ENCODE measurements at regions not wholly inside any gene's neighbourhood (a gene's known extent, or its start where the extent isn't known, plus 50 kb on each side); places are given as distances from the start of the nearest gene placed in this dataset.

DNA sequence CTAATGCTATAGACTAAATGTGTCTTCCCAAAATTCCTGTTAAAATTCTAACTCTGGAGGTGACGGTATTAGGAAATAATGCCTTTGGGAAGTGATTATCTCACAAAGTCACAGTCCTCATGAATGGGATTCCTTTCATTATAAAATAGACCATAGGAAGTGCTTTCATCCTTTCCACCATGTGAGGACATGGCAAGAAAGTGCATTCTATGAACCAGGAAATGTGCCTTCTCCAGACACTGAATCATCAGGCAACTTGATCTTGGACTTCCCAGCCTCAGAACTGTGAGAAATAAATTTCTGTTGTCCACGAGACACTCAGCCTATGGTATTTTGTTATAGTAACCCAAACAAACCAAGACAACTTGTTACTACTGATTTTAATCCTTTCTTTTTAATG lies 582.4 kb upstream of the C9orf72 start:
- Histone ChIP-seq H3K9me2 (ENCODE audit: insufficient read depth) (no peaks in the 10 kb centered on the region), H3K4me3 (replicated peaks in 1 of 2; ENCODE audit: low read depth in 1 of 2, low read length in 2 of 2) (no peak overlapping the region), H3K79me2 (ENCODE audit: insufficient read depth, low read length) (no peaks in the 10 kb centered on the region), H3K4me2 (ENCODE audit: low read length) (no peak overlapping the region), H3K36me3 (ENCODE audit: control insufficient read depth in 1 of 2, insufficient read depth in 2 of 2, low read length in 2 of 2) (no peaks in the 10 kb centered on the region), H3K9ac (ENCODE audit: low read length) (no peak overlapping the region), H4K20me1 (ENCODE audit: insufficient read depth) (no peaks in the 10 kb centered on the region), H3K27ac (ENCODE audit: low read depth, low read length) (no peak overlapping the region), H2AFZ (ENCODE audit: low read depth, low read length, poor library complexity, severe bottlenecking) (no peak overlapping the region), H3K27me3 (ENCODE audit: insufficient read depth, low read length) (no peaks in the 10 kb centered on the region), H3K4me1 (ENCODE audit: control insufficient read depth in 1 of 2, insufficient read depth in 2 of 2, low read length in 2 of 2) (no peaks in the 10 kb centered on the region), H3K9me3 (ENCODE audit: control insufficient read depth in 1 of 2, insufficient read depth in 1 of 2, low read depth in 1 of 2, low read length in 2 of 2) (0 out of 4 replicates have a peak, but pooled peaks cover 0 to 6% of the 10 kb centered on the region in 2 experiments)
- DNase-seq (ENCODE audit: low read depth, low spot score) (no peak), ATAC-seq (no peak)
- intact Hi-C loops (cut with micrococcal nuclease): no loop called here
- ChIA-PET CTCF (no interaction called here), RAD21 (ENCODE audit: low non-redundant PET in 1 of 2, low total read pairs in 2 of 2, uncharacterized antibody in 2 of 2, unreplicated experiment in 2 of 2) (no interaction called here), POLR2A (no interaction called here)
- TF ChIP-seq ZNF274 (IDR thresholded peaks at IDR 0.05; ENCODE audit: low read depth, low read length): no peak
- TF ChIP-seq CEBPB (IDR thresholded peaks at IDR 0.05; ENCODE audit: low read depth): no peak
- TF ChIP-seq FOSL1 (IDR thresholded peaks at IDR 0.05; ENCODE audit: low read depth): no peak
- no peak for TF ChIP-seq JUND (IDR thresholded peaks at IDR 0.05)
- no peak for TF ChIP-seq POLR2A (IDR thresholded peaks at IDR 0.05; ENCODE audit: borderline replicate concordance, extremely low read depth, insufficient read depth, insufficient read length)
- TF ChIP-seq, protein P1, sequence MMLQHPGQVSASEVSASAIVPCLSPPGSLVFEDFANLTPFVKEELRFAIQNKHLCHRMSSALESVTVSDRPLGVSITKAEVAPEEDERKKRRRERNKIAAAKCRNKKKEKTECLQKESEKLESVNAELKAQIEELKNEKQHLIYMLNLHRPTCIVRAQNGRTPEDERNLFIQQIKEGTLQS (IDR thresholded peaks at IDR 0.05): no peak
- TF ChIP-seq EZH2phosphoT487 (IDR thresholded peaks at IDR 0.05; ENCODE audit: borderline replicate concordance): no peak
- TF ChIP-seq ELF1 (IDR thresholded peaks at IDR 0.05; ENCODE audit: borderline replicate concordance, low read depth): no peak
- TF ChIP-seq, protein P2, sequence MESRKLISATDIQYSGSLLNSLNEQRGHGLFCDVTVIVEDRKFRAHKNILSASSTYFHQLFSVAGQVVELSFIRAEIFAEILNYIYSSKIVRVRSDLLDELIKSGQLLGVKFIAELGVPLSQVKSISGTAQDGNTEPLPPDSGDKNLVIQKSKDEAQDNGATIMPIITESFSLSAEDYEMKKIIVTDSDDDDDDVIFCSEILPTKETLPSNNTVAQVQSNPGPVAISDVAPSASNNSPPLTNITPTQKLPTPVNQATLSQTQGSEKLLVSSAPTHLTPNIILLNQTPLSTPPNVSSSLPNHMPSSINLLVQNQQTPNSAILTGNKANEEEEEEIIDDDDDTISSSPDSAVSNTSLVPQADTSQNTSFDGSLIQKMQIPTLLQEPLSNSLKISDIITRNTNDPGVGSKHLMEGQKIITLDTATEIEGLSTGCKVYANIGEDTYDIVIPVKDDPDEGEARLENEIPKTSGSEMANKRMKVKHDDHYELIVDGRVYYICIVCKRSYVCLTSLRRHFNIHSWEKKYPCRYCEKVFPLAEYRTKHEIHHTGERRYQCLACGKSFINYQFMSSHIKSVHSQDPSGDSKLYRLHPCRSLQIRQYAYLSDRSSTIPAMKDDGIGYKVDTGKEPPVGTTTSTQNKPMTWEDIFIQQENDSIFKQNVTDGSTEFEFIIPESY (IDR thresholded peaks at IDR 0.05; ENCODE audit: extremely low read depth, insufficient replicate concordance, low read length): no peak
- no peak for TF ChIP-seq POLR2AphosphoS5 (IDR thresholded peaks at IDR 0.05; ENCODE audit: low read depth, low read length)
- TF ChIP-seq, protein P3, sequence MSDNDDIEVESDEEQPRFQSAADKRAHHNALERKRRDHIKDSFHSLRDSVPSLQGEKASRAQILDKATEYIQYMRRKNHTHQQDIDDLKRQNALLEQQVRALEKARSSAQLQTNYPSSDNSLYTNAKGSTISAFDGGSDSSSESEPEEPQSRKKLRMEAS (IDR thresholded peaks at IDR 0.05): no peak
- TF ChIP-seq RAD21 (IDR thresholded peaks at IDR 0.05; ENCODE audit: low read depth): no peak
- TF ChIP-seq EZH2 (IDR thresholded peaks at IDR 0.05): no peak
- no peak for TF ChIP-seq SIN3A (IDR thresholded peaks at IDR 0.05; ENCODE audit: low read depth)
- TF ChIP-seq, protein P4, sequence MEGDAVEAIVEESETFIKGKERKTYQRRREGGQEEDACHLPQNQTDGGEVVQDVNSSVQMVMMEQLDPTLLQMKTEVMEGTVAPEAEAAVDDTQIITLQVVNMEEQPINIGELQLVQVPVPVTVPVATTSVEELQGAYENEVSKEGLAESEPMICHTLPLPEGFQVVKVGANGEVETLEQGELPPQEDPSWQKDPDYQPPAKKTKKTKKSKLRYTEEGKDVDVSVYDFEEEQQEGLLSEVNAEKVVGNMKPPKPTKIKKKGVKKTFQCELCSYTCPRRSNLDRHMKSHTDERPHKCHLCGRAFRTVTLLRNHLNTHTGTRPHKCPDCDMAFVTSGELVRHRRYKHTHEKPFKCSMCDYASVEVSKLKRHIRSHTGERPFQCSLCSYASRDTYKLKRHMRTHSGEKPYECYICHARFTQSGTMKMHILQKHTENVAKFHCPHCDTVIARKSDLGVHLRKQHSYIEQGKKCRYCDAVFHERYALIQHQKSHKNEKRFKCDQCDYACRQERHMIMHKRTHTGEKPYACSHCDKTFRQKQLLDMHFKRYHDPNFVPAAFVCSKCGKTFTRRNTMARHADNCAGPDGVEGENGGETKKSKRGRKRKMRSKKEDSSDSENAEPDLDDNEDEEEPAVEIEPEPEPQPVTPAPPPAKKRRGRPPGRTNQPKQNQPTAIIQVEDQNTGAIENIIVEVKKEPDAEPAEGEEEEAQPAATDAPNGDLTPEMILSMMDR (IDR thresholded peaks at IDR 0.05 in 2 of 3, conservative IDR thresholded peaks at IDR 0.05 in 1 of 3; ENCODE audit: borderline replicate concordance in 1 of 3, insufficient read depth in 1 of 3, low read depth in 2 of 3, low read length in 2 of 3): no peak
- no peak for TF ChIP-seq CBX3 (IDR thresholded peaks at IDR 0.05; ENCODE audit: low read depth)
- BruUV-seq (replicated peaks): no TSS peak
